HG02623 (cell line): ENCODE measurements at regions not wholly inside any gene's neighbourhood (a gene's known extent, or its start where the extent isn't known, plus 50 kb on each side); places are given as distances from the start of the nearest gene placed in this dataset.

Experiments used
- ATAC-seq: cut with Tn5 transposase; IDR thresholded peaks from one replicate; pipeline ENCODE4 v1.9.1; 2021; ENCODE audit warnings: moderate library complexity; ENCODE audit not compliant: unreplicated experiment

DNA sequence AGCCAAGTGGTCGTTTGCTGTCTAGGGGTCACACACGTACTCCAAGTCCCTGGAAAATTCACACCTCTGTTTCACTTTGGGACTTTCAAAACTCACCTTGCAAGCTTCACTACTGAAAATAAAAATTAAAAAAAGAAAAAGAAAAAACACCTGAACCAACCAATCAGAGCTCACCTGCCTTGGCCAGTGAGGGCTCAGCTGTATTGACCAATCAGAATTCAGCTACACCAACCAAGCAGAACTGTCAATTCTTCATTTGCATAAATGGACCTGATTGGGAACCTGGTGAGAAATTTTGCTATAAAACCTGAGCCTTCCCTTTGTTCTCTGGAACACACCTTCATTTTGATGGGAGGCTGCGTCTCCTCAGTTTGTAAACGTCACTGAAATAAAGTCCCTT is 176.4 kb downstream of the TTC32 start:
- no peak for ATAC-seq

DNA sequence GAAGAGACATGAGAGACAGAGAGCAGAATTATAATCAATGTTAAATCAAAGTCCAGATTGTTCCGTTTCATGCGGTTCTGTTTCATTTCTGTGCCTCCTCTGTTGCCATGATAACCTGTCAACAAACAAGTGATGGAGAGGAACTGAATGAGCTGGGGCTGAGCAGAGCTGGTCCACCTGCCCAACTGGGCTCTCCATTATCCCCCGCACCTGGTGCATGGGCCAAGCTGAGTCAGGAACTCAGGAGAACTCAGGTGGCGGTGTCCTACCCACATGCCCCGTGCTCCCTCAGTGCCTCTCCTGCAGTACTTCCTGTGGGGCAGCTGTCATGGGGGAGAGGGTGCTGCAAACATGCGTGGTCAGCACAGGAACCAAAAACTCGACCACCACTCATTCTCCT is 178.8 kb downstream of the TTC32 start:
- ATAC-seq = no peak

DNA sequence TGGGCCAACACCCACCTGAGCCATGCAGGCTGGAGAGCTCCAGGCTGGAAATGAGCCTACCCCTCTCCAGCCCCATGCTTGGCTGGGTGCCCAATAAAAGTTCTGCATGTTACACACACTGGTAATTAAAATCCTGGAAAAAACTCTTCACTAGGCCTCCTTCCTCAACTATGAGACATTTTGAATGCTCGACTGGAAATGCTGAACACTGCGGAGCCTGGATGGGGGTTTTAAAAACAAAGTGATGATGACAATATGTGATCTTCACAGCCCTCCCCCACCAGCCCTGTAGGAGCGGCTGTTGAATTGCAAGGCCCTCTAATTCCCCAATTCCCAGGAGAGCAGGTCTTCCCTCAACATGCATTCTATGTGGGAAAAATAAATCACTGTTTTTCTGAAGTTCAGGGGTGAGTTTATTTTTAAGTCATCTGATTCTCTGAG is 179.2 kb downstream of the TTC32 start:
- ATAC-seq = no peak

DNA sequence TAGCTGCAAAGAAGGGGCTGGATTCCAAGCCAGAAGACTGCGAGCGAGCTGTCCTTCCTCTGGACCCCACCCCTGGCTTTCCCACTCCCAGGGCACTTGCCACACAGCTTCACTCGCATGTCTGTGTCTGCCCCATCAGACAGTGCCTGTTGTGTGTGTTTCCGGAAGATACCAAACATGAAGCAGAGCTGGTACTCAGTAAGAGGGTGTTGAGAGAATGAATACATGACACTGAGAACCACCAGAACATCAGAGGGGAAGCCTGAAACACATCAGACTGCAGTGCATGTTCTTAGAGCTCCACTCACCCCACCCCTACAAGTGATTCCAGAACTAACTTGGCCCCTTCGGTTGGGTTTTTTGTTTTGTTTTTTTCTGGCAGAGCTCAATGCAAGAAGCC is 181.5 kb downstream of the TTC32 start:
- ATAC-seq = no peak

DNA sequence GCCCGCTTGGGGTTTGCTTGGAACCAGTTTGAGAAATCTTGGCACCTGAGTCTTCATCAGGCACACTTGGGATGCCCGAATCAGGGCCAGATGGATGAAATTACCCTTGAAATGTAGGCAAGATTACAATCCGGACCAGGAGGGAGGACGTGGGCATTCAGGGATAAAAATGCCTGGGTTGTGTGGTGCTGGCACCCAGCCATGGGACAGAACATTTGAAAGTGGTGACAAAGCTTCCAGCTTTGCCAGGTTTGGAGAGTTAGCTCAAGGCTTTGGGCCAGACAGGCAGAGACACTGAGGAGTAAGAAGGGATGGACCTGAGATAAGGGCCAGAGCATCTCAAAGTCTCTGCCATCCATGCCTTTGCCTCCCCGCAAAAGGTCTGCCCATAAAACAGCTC is 182.2 kb downstream of the TTC32 start:
- ATAC-seq = no peak

DNA sequence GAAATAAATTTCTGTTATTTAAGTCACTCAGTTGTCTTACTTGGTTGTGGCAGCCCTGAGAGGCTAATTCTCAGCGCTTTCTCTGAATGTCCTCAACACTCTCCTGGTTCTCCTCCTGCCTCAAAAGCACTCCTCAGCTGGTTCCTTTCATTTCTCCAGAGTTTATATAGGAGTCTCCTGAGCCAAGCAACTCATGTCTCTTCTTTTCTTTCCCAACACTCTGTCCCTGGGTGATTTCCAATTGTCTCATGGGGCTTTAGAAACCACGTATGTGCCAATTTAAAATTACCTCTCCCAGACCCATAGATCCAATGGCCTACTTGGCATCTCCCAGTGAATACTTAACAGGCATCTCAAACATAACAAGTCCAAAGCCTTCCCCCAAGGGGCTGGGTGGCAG is 184.3 kb downstream of the TTC32 start:
- ATAC-seq = no peak

DNA sequence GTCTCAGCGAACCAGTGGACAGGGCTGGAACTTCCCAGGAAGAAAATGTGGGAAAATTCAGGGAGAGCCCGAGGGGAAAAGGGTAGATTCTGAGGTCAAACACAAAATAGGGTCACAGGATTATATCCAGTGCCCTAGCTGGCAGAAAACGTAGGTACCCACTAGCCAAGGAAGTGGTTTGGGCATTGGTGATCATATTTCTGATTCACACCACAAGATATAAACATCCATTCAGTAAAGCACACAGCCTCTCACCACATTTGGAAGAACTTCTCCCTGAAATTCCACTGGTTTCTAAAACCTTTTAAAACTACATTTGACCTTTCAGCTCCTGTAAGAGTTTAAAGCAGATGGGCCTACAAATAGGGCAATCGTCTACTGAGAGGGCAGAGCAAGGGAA is 186.9 kb downstream of the TTC32 start:
- no peak for ATAC-seq

DNA sequence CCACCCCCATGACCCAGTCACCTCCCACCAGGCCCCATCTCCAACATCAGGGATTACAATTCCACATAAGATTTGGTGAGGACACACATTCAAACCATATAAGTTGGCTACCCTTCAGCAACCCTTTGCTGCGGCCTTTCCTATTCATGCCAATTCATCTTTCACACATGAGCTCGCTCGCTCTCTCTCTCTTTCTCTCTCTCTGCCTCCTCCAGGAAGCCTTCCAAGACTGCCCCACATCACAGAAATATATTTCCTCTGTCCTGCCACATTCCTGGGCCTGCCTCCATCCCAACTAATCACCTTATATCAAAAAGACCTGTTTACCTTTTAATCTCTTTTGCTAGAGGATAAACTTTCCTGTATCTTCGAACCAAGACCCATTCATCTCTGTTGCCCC is 188.9 kb downstream of the TTC32 start:
- no peak for ATAC-seq

DNA sequence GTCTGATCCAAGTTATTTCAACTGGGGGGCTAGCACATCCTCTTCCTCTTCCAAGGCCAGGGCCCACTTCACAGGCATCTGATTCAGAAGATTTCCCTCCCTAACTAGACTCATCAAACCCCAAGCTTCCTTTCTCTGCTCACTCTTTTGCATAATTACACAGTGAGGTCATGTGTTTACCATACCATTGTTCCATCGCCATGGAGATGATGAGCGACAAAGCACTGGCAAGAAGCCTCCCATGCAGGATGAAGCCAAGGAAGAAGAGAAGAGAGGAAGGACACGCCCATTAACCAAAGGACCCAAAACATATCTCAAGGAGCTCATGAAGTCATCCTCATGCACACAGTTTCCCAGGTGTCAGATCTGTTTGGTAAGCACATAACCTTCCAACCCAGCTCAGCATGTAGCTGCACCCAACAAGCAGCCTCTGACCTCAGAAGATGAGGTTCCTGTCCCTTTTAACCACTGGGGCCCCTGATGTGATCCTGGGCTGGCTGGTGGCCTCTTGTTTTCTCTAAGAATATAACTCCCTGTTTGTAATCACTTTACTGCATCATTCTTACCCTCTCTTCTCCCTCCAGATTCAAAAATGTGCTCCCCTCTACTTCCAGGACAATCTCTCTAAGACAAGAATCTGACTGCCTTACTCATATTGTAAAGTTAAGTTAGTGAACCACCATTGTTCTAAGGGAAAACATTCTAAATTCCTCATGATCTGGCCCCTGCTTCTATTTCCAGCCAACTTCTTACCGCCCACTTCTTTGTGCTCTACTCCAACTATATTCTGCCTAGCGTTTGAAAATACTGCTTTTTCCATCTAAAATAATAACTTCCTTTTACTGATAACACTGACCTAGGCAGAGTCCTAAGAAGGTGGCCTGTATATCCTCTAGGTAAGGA is 190.1 kb downstream of the TTC32 start:
- ATAC-seq = no peak

DNA sequence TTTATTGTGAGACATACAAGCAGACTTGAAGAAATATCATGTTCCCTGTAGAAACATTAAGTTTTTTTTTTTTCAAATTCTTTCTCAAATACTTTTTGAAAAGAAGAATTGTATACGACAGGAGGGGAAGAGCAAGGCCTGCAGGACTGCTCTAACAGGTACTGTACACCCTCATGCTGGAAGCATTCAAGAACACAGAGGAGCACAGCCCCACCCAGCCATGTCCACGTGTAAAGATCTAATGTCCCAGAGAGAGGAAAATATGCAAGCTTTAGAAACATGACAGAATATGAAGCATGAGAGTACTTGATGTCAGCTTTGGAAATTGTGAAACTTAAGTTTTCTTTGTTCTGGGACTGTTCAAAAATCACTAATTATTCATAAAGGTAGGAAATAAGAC is 191.6 kb downstream of the TTC32 start:
- ATAC-seq = no peak

DNA sequence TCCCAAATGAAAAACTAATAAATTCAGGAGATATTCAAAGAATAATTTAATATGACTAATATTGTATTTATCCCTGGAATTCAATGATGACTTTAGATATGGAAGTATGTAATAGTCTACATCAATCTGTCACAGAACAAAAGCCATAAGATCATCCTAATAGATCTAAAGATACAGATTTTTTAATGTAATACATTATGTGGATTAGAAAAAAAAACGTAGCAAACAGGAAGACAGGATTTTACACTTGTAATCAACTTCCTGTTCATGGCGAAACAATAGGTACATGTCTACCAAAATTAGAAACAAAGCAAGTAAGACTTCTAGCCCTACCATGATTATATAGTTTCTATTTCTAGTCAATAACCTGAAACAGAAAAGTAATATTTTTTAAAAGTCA is 192.2 kb downstream of the TTC32 start:
- ATAC-seq = no peak

DNA sequence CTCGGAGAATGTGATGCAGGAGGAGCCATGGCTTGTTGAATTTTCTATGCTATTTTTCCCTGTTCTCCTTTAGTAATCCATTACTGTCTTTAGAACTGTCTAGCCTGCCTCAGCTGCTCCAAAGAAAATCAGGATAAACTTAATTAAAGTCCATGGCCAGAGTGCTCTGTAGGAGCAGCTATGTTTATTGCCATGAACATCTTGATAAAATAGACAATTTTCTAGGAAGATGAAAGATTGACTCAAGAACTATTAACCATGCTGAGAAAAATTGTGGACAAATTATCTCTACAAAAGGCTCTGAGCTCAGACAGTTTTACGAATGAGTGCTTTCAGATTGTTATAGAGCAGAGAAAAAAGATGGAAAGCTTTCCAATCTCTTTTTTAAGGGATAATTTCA is 193.0 kb downstream of the TTC32 start:
- no peak for ATAC-seq

DNA sequence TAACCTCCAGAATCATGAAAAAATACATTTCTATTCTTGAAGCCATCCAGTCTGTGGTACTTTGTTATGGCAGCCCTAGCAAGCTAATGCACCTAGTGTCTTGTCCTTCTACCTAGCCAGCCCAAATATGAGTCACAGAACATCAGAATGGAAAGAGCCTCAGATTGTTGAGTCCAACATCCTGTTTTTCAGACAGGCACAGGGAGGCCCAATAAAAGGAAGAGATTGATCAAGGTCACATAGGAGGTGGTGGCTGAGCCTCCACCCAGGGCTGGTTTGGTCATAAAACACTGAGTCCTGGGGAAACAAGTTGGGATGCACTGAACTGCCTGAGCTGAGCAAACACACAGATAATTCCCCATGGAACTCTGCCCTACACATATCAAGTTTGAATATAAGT is 195.5 kb downstream of the TTC32 start:
- no peak for ATAC-seq

DNA sequence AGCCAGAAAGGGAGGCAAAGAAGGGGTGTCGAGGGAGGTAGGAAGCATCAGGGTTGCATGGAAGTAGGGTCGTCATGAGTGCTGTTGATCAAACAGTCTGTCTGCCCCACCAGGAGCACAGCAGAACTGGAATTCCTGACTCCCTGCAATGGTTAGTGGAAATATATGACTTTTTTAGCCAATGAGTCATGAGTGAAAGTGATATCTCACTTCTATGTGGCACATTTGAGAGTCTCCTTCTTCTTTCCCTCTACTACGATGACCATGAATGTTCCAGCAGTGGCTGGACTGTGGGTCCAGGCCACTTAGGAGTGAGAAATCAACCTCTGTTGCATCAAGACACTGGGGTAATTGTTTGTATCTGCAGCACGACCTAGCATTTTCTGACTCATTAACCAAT is 199.5 kb downstream of the TTC32 start:
- no peak for ATAC-seq

DNA sequence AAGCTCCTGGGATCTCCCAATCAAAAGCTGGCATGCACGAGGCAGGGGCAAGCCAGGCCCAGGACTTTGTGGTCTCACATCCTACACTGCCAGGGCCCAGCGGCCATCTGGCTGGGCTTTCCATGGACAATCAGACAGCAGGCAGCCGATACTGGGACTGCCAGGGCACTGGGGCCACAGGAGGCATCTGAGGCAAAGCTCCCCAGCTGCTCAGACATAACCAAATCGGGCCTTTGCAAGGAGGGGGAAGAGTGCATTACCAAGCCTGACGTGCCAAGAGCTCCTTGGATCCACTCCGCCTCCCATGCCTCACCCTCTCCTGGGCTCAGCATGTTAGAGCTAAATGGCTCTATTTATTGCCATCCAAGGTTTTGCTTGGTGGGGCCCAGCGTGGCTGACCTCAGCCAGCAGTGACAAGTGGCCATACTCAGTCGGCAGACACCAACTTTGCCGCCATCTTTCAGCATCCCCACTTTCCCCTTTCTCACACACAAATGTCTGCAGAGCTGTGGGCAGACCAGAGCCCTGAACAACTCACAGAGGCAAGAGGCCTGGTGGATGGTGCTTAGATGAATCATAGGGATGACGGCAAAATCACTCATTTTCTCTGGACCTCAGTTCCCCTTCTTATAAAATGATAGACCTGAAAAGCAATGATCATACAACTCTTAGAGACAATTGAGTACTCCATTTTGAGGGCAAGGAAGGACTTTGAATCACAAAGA is 200.8 kb downstream of the TTC32 start:
- no peak for ATAC-seq

DNA sequence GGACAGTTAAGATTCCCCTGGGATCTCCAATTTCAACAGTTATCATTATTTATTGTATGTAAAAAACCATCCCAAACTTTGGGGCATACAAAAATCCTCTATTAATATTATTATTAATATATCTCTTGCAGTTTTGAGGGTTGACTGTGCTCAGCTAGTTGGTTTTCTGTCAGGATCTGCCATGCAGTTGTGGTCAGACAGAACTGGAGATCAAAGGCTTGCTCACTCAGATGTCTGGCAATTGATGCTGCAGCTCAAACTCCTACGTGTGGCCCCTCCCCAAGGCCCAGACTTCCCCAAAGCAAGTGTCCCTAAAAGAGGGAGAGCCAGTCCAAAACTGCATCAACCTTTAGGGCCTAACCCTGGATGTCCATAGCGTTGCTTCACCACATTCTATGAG is 204.7 kb downstream of the TTC32 start:
- no peak for ATAC-seq

DNA sequence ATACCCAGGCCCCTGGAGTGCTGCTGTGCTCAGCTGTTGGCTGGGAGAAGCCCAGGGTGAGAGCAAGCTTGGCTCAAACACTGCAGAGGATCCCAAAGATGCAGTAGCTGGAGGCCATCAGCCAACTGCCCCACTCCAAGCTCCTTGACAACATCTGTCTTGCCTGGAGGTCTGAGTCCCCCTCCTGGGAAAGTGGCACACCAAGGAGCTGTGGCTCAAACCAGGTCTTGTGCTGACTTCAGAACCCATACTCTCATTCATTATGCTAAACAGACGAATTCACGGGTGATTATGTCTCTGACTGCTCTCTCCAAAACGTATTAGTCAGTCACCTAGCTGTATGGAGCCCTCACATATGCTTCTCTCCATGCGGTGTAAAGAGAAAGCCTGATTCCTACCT is 206.1 kb downstream of the TTC32 start:
- no peak for ATAC-seq

DNA sequence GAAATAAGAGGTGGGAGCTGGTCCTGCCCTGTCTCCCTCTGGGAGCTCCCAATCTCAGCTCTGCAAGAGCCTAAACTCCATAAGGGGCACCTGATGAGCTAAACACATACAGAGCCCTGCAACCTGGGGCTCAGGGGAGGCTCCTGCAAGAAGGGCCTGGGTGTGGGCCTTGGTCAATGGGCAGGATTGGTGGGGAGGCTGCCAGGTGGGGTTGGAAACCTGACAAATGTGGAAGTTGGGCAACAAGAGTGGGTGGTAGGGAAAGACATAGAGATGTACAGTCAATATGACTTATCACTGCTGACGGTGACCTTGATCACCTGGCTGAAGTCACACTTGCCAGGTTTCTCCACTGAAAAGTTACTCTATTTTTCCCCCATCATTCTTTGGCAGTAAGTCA is 209.9 kb downstream of the TTC32 start:
- no peak for ATAC-seq

DNA sequence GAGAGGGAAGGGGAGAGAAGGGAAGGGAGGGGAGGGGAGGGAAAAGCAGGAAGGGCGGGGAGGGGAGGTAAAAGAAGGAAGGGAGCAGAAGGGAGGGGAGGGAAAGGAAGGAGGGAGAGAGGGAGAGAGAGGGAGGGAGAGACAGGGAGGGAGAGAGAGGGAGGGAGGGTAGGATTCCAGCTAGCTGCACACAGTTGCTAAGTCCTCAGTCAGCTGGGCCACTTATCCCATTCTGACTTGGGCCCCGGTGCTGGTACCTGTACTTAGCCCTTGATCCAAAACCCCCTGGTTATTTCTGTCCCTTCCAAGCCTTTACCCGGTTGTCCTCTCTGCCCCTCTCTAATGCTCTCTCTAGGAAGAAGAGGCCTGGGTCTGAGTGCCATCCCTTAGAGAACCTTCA is 211.4 kb downstream of the TTC32 start:
- ATAC-seq = no peak

DNA sequence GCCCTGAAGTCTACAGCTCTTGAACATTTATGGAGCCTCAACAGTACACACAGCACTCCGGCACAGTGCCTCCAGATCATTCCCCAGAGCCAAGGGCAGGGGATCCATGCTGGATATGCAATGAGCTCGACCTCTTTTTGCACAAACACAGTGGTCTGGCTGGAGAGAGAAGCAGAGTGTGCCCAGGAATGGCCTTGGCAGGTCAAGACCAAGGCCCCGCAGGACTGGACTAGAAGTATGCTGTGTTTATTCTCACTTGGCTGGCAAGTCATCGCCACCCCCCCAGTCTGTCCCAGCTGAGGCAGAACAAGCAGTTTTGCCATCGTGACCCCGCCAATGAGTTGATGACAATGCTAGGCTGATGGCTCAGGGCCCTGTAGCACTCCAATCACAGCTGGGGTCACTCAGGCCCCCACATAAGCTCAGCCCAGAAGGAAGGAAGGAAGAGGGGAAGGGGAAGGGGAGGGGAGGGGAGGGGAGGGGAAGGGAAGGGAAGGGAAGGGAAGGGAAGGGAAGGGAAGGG is 212.1 kb downstream of the TTC32 start:
- no peak for ATAC-seq

DNA sequence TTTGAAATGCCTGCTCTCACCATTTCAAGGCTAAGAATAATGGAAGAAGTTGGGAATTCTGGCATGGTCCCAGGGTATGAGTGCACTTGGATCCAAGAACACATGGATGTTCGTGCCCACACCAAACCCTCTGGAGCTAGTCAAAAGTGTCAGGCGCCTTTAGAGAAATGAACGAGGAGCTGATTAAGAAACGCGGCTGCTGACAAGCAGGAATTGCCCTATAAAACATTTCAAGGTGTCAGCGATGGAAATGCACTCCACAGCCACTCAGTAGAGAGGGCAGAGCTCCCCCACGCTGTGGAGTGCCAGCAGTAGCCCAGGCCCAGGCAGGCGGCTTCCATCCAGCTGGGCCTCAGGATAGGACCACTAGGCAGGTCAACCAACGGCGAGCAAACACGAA is 213.7 kb downstream of the TTC32 start:
- ATAC-seq = no peak

DNA sequence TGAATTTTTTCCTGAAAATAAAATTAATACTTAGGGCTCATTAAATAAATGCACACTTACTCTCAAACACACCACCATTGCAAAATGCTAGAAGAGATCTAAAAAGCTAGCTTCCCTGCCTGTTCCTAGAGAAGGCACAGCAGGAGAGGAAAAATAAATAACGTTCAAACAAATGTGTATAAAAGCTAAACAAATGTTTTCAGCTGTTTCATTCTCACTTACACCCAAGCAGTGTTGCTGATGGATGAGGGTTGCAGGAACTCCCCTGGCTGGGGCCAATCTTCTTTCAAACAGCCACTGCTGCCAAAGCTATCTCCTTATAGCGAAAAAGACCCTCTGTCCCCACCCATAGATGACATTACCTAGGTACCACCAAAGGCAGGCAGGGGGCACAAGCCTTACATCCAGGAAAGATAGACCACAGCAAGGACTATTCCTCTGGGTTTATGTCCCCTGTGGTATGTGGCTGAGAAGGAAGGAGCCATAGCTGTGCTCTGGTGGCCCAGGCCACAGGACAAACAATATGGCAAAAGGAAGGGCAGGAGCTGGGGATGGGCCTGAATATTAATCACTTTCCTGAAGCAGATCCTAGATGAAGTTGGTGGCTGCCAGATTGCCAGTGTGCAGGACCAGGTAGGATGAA is 214.6 kb downstream of the TTC32 start:
- no peak for ATAC-seq
